Skeletal muscle cell (primary cell): ENCODE measurements at regions not wholly inside any gene's neighbourhood (a gene's known extent, or its start where the extent isn't known, plus 50 kb on each side); places are given as distances from the start of the nearest gene placed in this dataset.
A peak's percentile ranks its signal among the peaks of the same experiment; 100 is the strongest.
"Not testable (repeated sequence)": the region's sequence is repeated elsewhere in the genome, so short reads cannot be mapped to it uniquely, and the experiment has no call there.

Source experiments
- DNase-seq: peaks from one replicate; pipeline ENCODE4 v3.0.0-alpha.2; 2010; ENCODE audit warnings: low read depth
- H3K4me3 ChIP-seq: 2 replicates; pipeline ENCODE4 v1.5.1; 2011; ENCODE audit warnings: low read depth, mild to moderate bottlenecking, control low read depth, low read length, moderate library complexity

GRCh38 chr5:122586351-122586750 is 188.5 kb upstream of the SNX2 start:
- DNase-seq: no peak
- H3K4me3 ChIP-seq: no peak overlapping the region

- no peak for DNase-seq
Measured at GRCh38 chr5:122591828-122592227, 183.1 kb upstream of the SNX2 start.

GRCh38 chr5:122599000-122599399 is 175.9 kb upstream of the SNX2 start:
- no peak for DNase-seq
- H3K4me3 ChIP-seq: no peak overlapping the region

More at GRCh38 chr5:122591828-122592227, 183.1 kb upstream of the SNX2 start:
- no peak overlapping the region for H3K4me3 ChIP-seq

DNA sequence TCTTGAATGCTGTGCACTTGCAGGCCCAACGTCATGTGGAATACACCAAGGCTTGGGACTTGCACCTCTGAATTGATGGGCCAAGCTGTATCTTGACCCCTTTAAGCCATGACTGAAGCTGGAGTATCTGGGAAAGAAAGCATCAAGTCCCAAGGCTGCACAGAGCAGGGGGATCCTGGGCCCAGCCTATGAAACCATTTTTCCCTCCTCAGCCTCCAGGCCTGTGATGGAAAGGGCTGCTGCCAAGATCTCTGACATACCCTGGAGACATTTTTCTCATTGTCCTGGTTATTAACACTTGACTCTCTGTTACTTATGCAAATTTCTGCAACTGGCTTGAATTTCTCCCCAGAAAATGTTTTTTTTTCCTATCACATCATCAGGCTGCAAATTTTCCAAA is 174.0 kb upstream of the SNX2 start:
- H3K4me3 ChIP-seq: no peak overlapping the region
- no peak for DNase-seq

- DNase-seq: no peak
- H3K4me3 ChIP-seq: no peak overlapping the region
Measured at GRCh38 chr5:122602700-122603099, 172.2 kb upstream of the SNX2 start.

- H3K4me3 ChIP-seq: no peak overlapping the region
- no peak for DNase-seq
Measured at GRCh38 chr5:122605236-122605635, 169.6 kb upstream of the SNX2 start.

- DNase-seq: no peak
- H3K4me3 ChIP-seq: no peak overlapping the region
Measured at GRCh38 chr5:122607818-122608217, 167.1 kb upstream of the SNX2 start.

GRCh38 chr5:122608222-122608621 is 166.7 kb upstream of the SNX2 start:
- DNase-seq: no peak
- no peak overlapping the region for H3K4me3 ChIP-seq

DNA sequence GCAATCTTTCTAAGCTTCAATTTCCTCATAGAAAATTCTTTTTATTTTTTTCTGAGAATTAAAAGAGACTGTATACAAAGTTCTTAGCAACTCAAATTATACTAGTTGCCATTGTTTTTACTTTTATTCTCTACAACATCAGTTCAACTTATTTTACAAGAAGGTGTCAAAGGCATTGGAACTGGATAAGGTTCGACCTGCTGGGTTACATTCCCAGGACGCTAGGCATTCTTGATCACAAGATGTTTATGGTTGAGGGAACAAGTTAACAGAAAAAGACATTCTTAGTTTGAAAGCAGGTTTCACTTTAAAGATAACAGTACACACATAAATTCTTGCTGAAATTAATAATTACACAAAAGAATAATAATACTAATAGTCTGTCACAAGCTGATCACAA is 163.5 kb upstream of the SNX2 start:
- no peak overlapping the region for H3K4me3 ChIP-seq
- DNase-seq: no peak

DNA sequence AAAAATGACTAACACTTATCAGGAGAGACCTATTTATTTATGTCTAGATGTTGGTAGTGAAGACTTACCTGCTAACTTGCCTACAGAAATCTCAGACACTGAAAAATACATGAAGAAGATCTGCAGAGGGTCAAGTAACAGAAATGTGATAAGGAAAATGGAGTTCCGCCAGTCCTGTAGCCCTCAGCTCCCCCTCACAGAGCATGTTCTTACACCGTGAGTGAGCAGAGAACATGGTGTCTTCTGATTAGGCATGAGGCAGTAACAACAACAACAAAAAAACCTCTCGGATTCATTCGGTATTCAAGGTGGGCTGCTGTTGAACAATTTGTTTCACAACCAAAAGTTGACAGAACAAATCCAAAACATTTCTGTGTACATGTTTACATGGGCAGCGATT is 162.0 kb upstream of the SNX2 start:
- no peak overlapping the region for H3K4me3 ChIP-seq
- no peak for DNase-seq

DNA sequence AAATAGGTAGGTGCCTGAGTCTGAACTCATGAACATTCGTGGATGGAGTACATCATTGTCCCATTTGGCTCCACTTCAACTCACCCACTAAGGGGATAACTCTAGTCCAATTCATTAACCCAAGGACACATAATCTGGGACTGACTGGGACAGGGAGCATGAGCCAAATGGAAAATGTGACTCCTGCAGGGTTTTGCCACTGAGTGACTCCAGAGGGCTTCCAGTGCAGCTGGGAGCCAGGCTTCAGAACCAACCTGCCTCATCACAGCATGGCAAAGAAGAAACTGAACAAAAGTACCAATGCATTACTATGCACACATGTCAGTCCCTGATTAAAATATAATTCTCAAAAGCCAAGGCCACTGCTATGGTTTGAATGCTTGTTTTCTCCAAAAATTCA is 159.7 kb upstream of the SNX2 start:
- no peak for DNase-seq
- no peak overlapping the region for H3K4me3 ChIP-seq

DNA sequence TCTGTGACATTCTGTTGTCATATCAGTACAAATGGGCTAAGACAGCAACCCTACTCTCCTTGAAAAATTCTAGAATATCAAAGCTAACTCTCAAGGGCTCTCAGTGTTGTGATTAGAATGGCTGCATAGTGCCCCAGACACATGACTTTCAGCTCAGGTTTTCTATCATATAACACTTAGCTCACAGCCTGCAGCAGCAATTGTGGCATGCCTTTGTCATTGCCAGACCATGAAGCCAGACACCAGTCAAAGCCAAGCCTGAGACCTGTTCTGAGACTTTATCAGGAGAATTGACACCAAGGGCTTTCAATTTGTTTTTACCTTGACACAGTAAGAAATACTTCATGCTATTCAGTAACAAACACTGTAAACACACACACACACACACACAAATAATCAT is 159.0 kb upstream of the SNX2 start:
- no peak for DNase-seq
- H3K4me3 ChIP-seq: no peak overlapping the region

DNA sequence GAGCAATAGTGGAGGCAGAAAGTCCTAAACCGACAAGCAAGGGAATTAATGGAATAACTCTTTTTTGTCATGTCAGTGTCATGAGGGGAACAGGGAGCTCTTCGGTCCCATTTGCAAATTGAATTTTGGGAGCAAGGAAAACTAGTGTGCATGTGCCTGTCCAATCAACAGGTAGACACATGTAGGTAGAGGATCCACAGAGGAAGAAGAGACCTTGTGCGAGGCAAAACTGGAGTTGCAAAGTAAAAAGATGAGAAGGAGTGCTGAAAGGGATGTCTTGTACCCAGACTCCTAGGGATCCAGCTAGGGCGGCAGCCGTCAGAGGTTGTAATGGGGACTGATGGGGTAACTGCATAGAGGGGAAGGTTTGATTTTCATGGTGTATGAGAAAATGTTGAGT is 156.8 kb upstream of the SNX2 start:
- DNase-seq, H3K4me3 ChIP-seq: not testable (repeated sequence)

- DNase-seq, H3K4me3 ChIP-seq: not testable (repeated sequence)
Measured at GRCh38 chr5:122620768-122621167, 154.1 kb upstream of the SNX2 start.

DNA sequence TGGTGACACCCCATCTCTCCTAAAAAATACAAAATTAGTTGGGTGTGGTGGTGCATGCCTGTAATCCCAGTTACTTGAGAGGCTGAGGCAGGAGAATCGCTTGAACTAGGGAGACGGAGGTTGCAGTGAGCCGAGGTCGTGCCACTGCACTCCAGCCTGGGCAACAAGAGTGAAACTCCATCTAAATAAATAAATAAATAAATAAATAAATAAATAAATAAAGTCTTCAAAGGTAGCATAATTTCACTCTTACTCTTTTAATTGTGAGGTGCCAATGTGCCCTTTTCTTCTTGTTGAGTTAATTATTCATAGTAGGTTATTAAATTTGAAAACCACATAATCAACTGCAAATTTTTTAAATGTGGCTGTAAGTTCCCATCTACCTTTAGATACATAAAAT is 146.2 kb upstream of the SNX2 start:
- DNase-seq, H3K4me3 ChIP-seq: not testable (repeated sequence)

GRCh38 chr5:122629121-122629677 is 145.7 kb upstream of the SNX2 start:
- DNase-seq: no peak
- H3K4me3 ChIP-seq: no peak overlapping the region

- DNase-seq: no peak
- H3K4me3 ChIP-seq: no peak overlapping the region
Measured at GRCh38 chr5:122638581-122638980, 136.3 kb upstream of the SNX2 start.

DNA sequence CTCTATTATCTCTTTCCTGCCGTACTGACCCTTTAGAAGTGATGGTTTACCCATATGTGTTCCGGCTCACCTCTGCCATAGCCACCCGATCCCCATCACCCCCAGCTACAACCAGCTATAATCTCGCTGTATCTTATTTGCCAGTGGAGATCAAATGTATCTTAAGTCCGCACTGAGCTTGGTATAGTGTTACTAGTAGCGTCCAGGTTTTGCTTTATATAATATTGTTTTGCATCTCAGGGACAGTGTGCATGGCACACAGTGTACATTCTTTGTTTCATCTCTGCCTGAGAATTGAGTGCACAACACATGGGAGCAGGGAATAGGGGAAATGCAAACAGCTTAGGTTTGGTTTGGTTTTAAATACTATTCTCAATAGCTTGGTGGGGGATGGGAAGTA is 135.8 kb upstream of the SNX2 start:
- no peak for DNase-seq

GRCh38 chr5:122639864-122640263 is 135.0 kb upstream of the SNX2 start:
- DNase-seq: no peak
- H3K4me3 ChIP-seq: no peak overlapping the region

More for the DNA sequence above, 135.8 kb upstream of the SNX2 start:
- no peak overlapping the region for H3K4me3 ChIP-seq

DNA sequence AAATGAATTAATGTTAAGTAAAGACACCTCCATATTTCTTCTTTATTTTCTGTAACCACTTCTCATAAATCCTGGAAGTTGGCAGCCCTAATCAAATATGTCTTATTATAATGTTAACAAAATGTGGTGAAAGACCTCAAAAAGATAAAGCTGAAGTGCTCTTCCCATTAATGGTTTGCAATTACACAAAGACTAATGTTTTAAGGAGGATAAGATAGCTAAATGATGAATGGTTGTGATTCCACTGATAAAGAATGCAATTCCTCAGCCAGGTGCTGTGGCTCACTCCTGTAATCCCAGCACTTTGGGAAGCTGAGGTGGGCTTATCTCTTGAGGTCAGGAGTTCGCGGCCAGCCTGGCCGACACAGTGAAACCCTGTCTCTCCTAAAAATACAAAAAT is 125.8 kb upstream of the SNX2 start:
- DNase-seq: no peak
- H3K4me3 ChIP-seq: no peak overlapping the region

- peak; percentile 36 for DNase-seq
Measured at GRCh38 chr5:122653087-122654017, 121.5 kb upstream of the SNX2 start.

More at GRCh38 chr5:122653087-122654017, 121.5 kb upstream of the SNX2 start:
- H3K4me3 ChIP-seq: no peak overlapping the region
